ENCODE measurements at regions not wholly inside any gene's neighbourhood (a gene's known extent, or its start where the extent isn't known, plus 50 kb on each side); places are given as distances from the start of the nearest gene placed in this dataset.
"Not testable (repeated sequence)": the region's sequence is repeated elsewhere in the genome, so short reads cannot be mapped to it uniquely, and the experiment has no call there.

- DNase-seq (ENCODE audit: low read depth), result no peak
These were observed 188.3 kb downstream of the MIB1 start for GRCh38 chr18:21928925-21929324.

DNA sequence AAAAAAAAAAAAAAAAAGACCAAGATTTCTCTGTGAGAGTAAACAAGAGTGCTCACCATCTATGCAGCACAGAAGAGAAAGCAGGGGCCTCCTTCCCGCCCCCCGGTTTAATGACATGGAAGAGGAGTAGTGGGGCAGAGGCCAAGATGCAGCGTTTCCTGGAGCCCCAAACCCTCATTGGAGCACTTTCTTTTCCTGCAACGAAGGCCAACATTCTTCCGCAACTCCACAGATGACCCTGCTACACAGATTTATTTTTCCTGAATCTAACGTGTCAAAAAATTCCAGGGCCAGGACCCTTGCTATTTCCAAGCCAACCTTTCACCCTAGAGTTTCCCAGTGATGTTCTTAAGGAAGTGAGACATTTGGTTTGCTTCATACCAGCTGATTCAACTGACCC is 189.6 kb downstream of the MIB1 start:
- no peak for DNase-seq (ENCODE audit: low read depth)

GRCh38 chr18:21933931-21934765 is 193.6 kb downstream of the MIB1 start:
- no peak for DNase-seq (ENCODE audit: low read depth)

- no peak for DNase-seq (ENCODE audit: low read depth)
These were observed 194.1 kb downstream of the MIB1 start for GRCh38 chr18:21934766-21935015.

- DNase-seq (ENCODE audit: low read depth), result no peak
These were observed 202.9 kb downstream of the MIB1 start for GRCh38 chr18:21943456-21943855.

- no peak for DNase-seq (ENCODE audit: low read depth)
These were observed 208.9 kb downstream of the MIB1 start for GRCh38 chr18:21949326-21950015.

- peak; percentile 71 for DNase-seq (ENCODE audit: low read depth)
These were observed 213.4 kb upstream of the GATA6 start for GRCh38 chr18:21955757-21956652.

DNA sequence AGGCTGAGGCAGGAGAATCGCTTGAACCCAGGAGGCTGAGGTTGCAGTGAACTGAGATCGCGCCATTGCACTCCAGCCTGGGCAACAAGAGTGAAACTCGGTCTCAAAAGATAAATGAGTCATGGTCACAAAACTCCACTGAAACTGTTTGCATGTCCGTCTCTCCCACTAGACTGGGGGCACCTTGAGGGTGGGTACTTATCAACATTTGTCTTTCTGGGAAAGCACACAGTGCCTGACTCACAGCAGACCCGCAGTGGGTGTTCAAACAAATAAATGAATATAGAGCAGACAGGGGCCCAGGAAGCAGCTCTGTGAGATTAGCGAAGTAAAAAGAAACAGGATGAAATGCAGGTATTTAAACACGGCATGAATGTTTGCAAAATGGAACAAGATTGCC is 211.1 kb upstream of the GATA6 start:
- no peak for DNase-seq (ENCODE audit: low read depth)

DNA sequence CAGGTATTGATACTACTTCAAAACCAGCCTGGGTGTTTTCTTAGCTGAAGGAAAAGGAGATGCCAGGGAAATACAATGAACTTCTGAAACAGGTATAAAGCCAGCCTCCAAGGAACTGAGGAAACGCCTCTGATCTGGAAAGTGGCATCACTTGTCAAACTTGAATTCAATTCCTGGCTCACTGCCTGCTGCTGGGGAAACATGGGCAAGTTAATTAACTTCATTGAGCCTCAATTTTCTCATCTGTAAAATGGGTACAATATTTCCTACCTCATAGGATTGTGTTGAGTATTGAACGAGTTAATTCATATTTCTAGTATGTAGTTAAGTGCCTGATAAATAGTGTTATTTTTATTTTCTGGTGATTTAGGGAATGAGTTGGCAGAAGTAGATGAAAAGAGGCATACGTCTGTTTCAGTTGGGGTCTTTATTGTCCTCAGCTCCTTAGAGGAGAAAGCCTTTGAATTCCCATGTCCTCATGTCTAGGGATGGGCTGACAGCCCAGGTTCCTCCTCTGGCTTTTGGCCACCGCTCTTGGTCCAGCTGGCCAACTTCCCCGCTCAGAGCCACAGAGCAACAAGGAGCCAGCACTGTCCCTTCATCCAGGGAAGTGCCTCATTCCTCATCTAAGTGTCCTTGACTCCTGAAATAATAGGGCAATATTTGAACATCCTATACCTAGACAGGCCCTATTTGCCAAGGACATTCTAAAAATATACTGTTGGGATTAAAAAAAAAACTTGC is 210.5 kb upstream of the GATA6 start:
- no peak for DNase-seq (ENCODE audit: low read depth)

DNA sequence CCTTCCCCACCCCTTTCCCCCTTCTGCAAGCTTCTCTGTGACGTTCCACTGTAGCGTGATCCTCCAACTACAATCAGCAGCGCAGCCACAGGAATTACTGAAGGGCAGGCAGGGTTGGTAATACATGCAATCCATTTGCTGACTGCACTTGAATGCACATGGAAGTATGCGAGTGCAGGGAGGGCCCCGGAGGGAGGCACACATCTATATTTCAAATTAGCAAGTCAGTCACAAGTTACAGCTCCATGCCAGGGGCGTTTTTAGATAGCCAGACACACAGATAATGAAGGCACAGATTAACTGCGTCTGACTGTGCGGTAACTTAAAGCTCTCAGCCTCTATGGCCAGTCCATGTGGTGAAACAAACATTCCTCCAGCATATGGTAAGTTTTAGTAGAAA is 209.2 kb upstream of the GATA6 start:
- no peak for DNase-seq (ENCODE audit: low read depth)

GRCh38 chr18:21963336-21963735 is 206.1 kb upstream of the GATA6 start:
- no peak for DNase-seq (ENCODE audit: low read depth)

GRCh38 chr18:21968338-21968737 is 201.1 kb upstream of the GATA6 start:
- DNase-seq (ENCODE audit: low read depth), result no peak

- DNase-seq (ENCODE audit: low read depth), result no peak
These were observed 197.1 kb upstream of the GATA6 start for GRCh38 chr18:21972281-21972680.

GRCh38 chr18:21975954-21976353 is 193.4 kb upstream of the GATA6 start:
- DNase-seq (ENCODE audit: low read depth), result not testable (repeated sequence)

DNA sequence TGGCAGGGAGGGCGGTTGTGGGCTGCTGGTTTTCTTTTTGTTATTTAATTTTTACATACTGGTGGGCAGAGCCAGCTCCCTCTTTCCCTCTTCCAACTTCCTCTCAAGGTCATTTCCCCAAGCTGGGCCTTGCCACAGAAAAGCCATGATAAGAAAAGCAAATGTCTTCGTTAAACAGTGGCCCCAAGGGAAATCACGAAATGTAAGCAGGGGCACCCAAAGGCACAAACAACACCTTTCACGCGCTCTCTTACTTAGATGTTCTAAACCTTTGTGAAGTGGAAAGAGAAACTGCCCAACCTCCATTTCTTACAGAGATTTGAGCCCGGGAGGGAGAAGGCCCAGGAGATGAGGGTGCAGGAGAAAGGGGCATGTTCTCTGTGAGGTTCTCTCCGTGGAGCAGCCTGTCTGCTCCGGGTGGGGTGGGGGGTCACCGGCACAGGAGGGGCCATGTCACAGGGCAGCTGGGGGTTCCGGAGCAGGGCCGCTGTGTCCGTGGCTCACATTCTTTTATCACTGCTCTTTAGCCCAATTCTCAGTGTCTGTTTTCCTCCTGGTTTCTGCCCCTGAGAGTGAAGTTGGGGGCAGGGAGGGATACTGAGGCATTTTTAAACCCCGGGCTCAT is 190.7 kb upstream of the GATA6 start:
- no peak for DNase-seq (ENCODE audit: low read depth)

GRCh38 chr18:21979171-21979560 is 190.2 kb upstream of the GATA6 start:
- no peak for DNase-seq (ENCODE audit: low read depth)

- DNase-seq (ENCODE audit: low read depth), result no peak
These were observed 189.6 kb upstream of the GATA6 start for GRCh38 chr18:21979759-21980158.

DNA sequence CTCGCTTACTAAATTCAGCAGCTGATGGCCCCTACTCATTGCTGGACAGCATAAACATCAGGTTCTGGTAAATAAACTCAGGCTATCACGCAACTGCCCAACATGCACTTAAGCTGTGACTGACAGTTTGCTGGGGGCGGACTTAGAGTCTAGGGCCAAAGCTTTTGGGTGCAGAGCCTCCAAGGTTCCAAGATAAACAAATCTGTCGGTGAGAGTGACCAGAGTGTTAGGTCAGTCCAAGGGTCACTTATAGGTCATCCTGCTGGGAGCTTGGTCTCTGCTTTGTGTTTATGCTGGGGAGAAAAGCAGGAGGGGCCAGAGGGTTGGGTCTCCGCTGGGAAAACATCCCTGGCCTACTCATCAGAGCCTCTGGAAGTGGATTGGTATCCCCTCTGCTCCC is 188.6 kb upstream of the GATA6 start:
- no peak for DNase-seq (ENCODE audit: low read depth)

DNA sequence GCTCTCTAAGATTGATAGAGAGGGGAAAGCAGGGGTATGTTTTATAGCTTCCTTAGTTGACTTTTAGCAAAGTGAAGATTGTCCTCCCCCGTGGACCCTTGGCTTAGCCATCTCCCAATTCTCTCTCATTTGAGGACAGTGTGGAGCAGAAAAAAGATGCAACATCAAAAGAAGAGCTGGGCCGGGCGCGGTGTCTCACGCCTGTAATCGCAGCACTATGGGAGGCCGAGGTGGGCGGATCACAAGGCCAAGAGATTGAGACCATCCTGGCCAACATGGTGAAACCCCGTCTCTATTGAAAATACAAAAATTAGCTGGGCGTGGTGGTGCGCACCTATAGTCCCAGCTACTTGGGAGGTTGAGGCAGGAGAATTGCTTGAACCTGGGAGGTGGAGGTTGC is 187.9 kb upstream of the GATA6 start:
- DNase-seq (ENCODE audit: low read depth), result not testable (repeated sequence)

- DNase-seq (ENCODE audit: low read depth), result no peak
These were observed 178.3 kb upstream of the GATA6 start for GRCh38 chr18:21991081-21991534.

- no peak for DNase-seq (ENCODE audit: low read depth)
These were observed 177.5 kb upstream of the GATA6 start for GRCh38 chr18:21991886-21992285.
